ENCODE measurements at regions not wholly inside any gene's neighbourhood (a gene's known extent, or its start where the extent isn't known, plus 50 kb on each side); places are given as distances from the start of the nearest gene placed in this dataset.

- no peak for TF ChIP-seq ZNF416 (CRISPR knock-in tag; IDR thresholded peaks at IDR 0.05)
These were observed 481.1 kb downstream of the CBLN2 start (continued) for GRCh38 chr18:72063001-72063400.

GRCh38 chr18:72058851-72059250 is 485.3 kb downstream of the CBLN2 start:
- TF ChIP-seq ZNF281 (CRISPR knock-in tag; IDR thresholded peaks at IDR 0.05) = no peak
- no peak for TF ChIP-seq CTCF (IDR thresholded peaks at IDR 0.05)
- no peak for TF ChIP-seq E2F5 (CRISPR knock-in tag; IDR thresholded peaks at IDR 0.05)
- TF ChIP-seq SOX15 (CRISPR knock-in tag; IDR thresholded peaks at IDR 0.05) = no peak
- TF ChIP-seq ZNF671 (CRISPR knock-in tag; IDR thresholded peaks at IDR 0.05) = no peak
- no peak for TF ChIP-seq GTF2I (CRISPR knock-in tag; conservative IDR thresholded peaks at IDR 0.05)
- no peak for TF ChIP-seq E2F4 (CRISPR knock-in tag; IDR thresholded peaks at IDR 0.05; ENCODE audit: borderline replicate concordance, low read depth)
- no peak for TF ChIP-seq ZBTB21 (CRISPR knock-in tag; IDR thresholded peaks at IDR 0.05; ENCODE audit: borderline replicate concordance)
- TF ChIP-seq CREB1 (CRISPR knock-in tag; IDR thresholded peaks at IDR 0.05) = no peak
- TF ChIP-seq TEAD4 (CRISPR knock-in tag; IDR thresholded peaks at IDR 0.05) = no peak
- no peak for TF ChIP-seq NR1H2 (CRISPR knock-in tag; IDR thresholded peaks at IDR 0.05)
- TF ChIP-seq ATF1 (CRISPR knock-in tag; IDR thresholded peaks at IDR 0.05) = no peak
- H3K4me1 Mint-ChIP-seq = peaks cover 3% of the 10 kb centered on the region; the same call in 1 of the 2 replicates
- no peaks in the 10 kb centered on the region for H3K27me3 Mint-ChIP-seq (ENCODE audit: low read depth)
- POLR2A ChIA-PET = no interaction called here
- H3K4me3 Mint-ChIP-seq = no peak overlapping the region
- CTCF ChIA-PET = no interaction called here
- H3K27ac Mint-ChIP-seq = no peak overlapping the region
- no peak for ATAC-seq
- H3K9me3 Mint-ChIP-seq = no peaks in the 10 kb centered on the region
- H3K36me3 Mint-ChIP-seq = no peaks in the 10 kb centered on the region
- no peak for DNase-seq (ENCODE audit: low spot score)

- ChIA-PET POLR2A (no interaction called here), CTCF (no interaction called here)
- TF ChIP-seq FOXK1 (CRISPR knock-in tag; IDR thresholded peaks at IDR 0.05) (no peak), ZNF232 (CRISPR knock-in tag; IDR thresholded peaks at IDR 0.05) (no peak), FOXJ3 (CRISPR knock-in tag; IDR thresholded peaks at IDR 0.05; ENCODE audit: borderline replicate concordance) (no peak), ZNF416 (CRISPR knock-in tag; IDR thresholded peaks at IDR 0.05) (no peak)
- Mint-ChIP-seq H3K27me3 (ENCODE audit: low read depth) (no peaks in the 10 kb centered on the region), H3K9me3 (no peaks in the 10 kb centered on the region), H3K4me1 (no peaks in the 10 kb centered on the region), H3K36me3 (no peaks in the 10 kb centered on the region), H3K4me3 (no peak overlapping the region), H3K27ac (no peak overlapping the region)
- no peak for DNase-seq (ENCODE audit: low spot score)
- no peak for ATAC-seq
These were observed 488.0 kb downstream of the CBLN2 start for GRCh38 chr18:72056171-72056570.
